ENCODE measurements at regions not wholly inside any gene's neighbourhood (a gene's known extent, or its start where the extent isn't known, plus 50 kb on each side); places are given as distances from the start of the nearest gene placed in this dataset.

- DNase-seq (ENCODE audit: low read depth in 2 of 3, low spot score in 2 of 3), result no peak
Measured at GRCh38 chr11:95586155-95586554, 203.4 kb downstream of the FAM76B start.

- no peak for DNase-seq (ENCODE audit: low read depth in 2 of 3, low spot score in 2 of 3)
Measured at GRCh38 chr11:95585752-95586077, 203.9 kb downstream of the FAM76B start.

- DNase-seq (ENCODE audit: low read depth in 2 of 3, low spot score in 2 of 3), result no peak
Measured at GRCh38 chr11:95585069-95585751, 204.4 kb downstream of the FAM76B start.

GRCh38 chr11:95584589-95584988 is 205.0 kb downstream of the FAM76B start:
- no peak for DNase-seq (ENCODE audit: low read depth in 2 of 3, low spot score in 2 of 3)

GRCh38 chr11:95584180-95584579 is 205.4 kb downstream of the FAM76B start:
- DNase-seq (ENCODE audit: low read depth in 2 of 3, low spot score in 2 of 3), result no peak

GRCh38 chr11:95577716-95578460 is 211.7 kb downstream of the FAM76B start:
- no peak for DNase-seq (ENCODE audit: low read depth in 2 of 3, low spot score in 2 of 3)

GRCh38 chr11:95576146-95576845 is 213.3 kb downstream of the FAM76B start:
- DNase-seq (ENCODE audit: low read depth in 2 of 3, low spot score in 2 of 3), result no peak

- no peak for DNase-seq (ENCODE audit: low read depth in 2 of 3, low spot score in 2 of 3)
Measured at GRCh38 chr11:95575517-95575916, 214.1 kb downstream of the FAM76B start.

- no peak for DNase-seq (ENCODE audit: low read depth in 2 of 3, low spot score in 2 of 3)
Measured at GRCh38 chr11:95571718-95572260, 217.8 kb downstream of the FAM76B start.

GRCh38 chr11:95570845-95571244 is 218.7 kb downstream of the FAM76B start:
- no peak for DNase-seq (ENCODE audit: low read depth in 2 of 3, low spot score in 2 of 3)

GRCh38 chr11:95569207-95569606 is 220.4 kb downstream of the FAM76B start:
- DNase-seq (ENCODE audit: low read depth in 2 of 3, low spot score in 2 of 3), result no peak

- no peak for DNase-seq (ENCODE audit: low read depth in 2 of 3, low spot score in 2 of 3)
Measured at GRCh38 chr11:95568281-95568680, 221.3 kb downstream of the FAM76B start.

GRCh38 chr11:95567685-95568084 is 221.9 kb downstream of the FAM76B start:
- no peak for DNase-seq (ENCODE audit: low read depth in 2 of 3, low spot score in 2 of 3)

- DNase-seq (ENCODE audit: low read depth in 2 of 3, low spot score in 2 of 3), result no peak
Measured at GRCh38 chr11:95566211-95566610, 223.4 kb downstream of the FAM76B start.

GRCh38 chr11:95565724-95566141 is 223.8 kb downstream of the FAM76B start:
- DNase-seq (ENCODE audit: low read depth in 2 of 3, low spot score in 2 of 3), result no peak

- DNase-seq (ENCODE audit: low read depth in 2 of 3, low spot score in 2 of 3), result no peak
Measured at GRCh38 chr11:95563859-95564258, 225.7 kb downstream of the FAM76B start.

- DNase-seq (ENCODE audit: low read depth in 2 of 3, low spot score in 2 of 3), result no peak
Measured at GRCh38 chr11:95563173-95563572, 226.4 kb downstream of the FAM76B start.

GRCh38 chr11:95562196-95562921 is 227.2 kb downstream of the FAM76B start:
- no peak for DNase-seq (ENCODE audit: low read depth in 2 of 3, low spot score in 2 of 3)

GRCh38 chr11:95559899-95560298 is 229.7 kb downstream of the FAM76B start:
- no peak for DNase-seq (ENCODE audit: low read depth in 2 of 3, low spot score in 2 of 3)

- no peak for DNase-seq (ENCODE audit: low read depth in 2 of 3, low spot score in 2 of 3)
Measured at GRCh38 chr11:95557376-95557775, 232.2 kb downstream of the FAM76B start.
